Type B pancreatic cell (in vitro differentiated cells): ENCODE measurements at regions not wholly inside any gene's neighbourhood (a gene's known extent, or its start where the extent isn't known, plus 50 kb on each side); places are given as distances from the start of the nearest gene placed in this dataset.

ENCODE experiments used
- DNase-seq: peaks from one replicate; pipeline ENCODE4 v3.0.0; 2021; ENCODE audit warnings: mixed read lengths; ENCODE audit not compliant: unreplicated experiment; ENCODE audit errors: extremely low spot score
- H3K27ac Mint-ChIP-seq: 2 replicates; pipeline ENCODE4 v1.8.0; 2021; ENCODE audit warnings: mild to moderate bottlenecking, mixed read lengths
- H3K27me3 Mint-ChIP-seq: 2 replicates; pipeline ENCODE4 v1.8.0; 2021; ENCODE audit warnings: mixed read lengths
- H3K36me3 Mint-ChIP-seq: 2 replicates; pipeline ENCODE4 v1.8.0; 2021; ENCODE audit warnings: mixed read lengths
- H3K4me1 Mint-ChIP-seq: one replicate; pipeline ENCODE4 v1.8.0; 2021; ENCODE audit warnings: mixed read lengths; ENCODE audit not compliant: unreplicated experiment
- H3K4me3 Mint-ChIP-seq: 2 replicates; pipeline ENCODE4 v1.8.0; 2021; ENCODE audit warnings: mild to moderate bottlenecking, mixed read lengths
- H3K9me3 Mint-ChIP-seq: 2 replicates; pipeline ENCODE4 v1.8.0; 2021; ENCODE audit warnings: mixed read lengths
- CTCF ChIP-seq: fragments of 200-600 bp; sonication (generic); conservative IDR thresholded peaks from 2 replicates; pipeline ENCODE4 v1.5.0; 2021; ENCODE audit warnings: antibody characterized with exemption, mild to moderate bottlenecking

- H3K27me3 Mint-ChIP-seq = peaks cover 15% of the 10 kb centered on the region
- no peak for TF ChIP-seq CTCF
- H3K36me3 Mint-ChIP-seq = no peaks in the 10 kb centered on the region
- H3K27ac Mint-ChIP-seq = no peak overlapping the region
- no peak overlapping the region for H3K4me3 Mint-ChIP-seq
- no peaks in the 10 kb centered on the region for H3K9me3 Mint-ChIP-seq
- H3K4me1 Mint-ChIP-seq = peaks cover 7% of the 10 kb centered on the region
- DNase-seq = no peak
Measured at GRCh38 chr14:75374911-75375310, 52.9 kb upstream of the JDP2 start.

- peaks cover 12% of the 10 kb centered on the region for H3K4me1 Mint-ChIP-seq
- no peaks in the 10 kb centered on the region for H3K36me3 Mint-ChIP-seq
- H3K9me3 Mint-ChIP-seq = no peaks in the 10 kb centered on the region
- H3K27ac Mint-ChIP-seq = no peak overlapping the region
- no peak overlapping the region for H3K4me3 Mint-ChIP-seq
- TF ChIP-seq CTCF = no peak
- peaks cover 10% of the 10 kb centered on the region for H3K27me3 Mint-ChIP-seq
- DNase-seq = no peak
Measured at GRCh38 chr14:75375983-75376382, 51.8 kb upstream of the JDP2 start.
